ENCODE measurements at regions not wholly inside any gene's neighbourhood (a gene's known extent, or its start where the extent isn't known, plus 50 kb on each side); places are given as distances from the start of the nearest gene placed in this dataset.

DNA sequence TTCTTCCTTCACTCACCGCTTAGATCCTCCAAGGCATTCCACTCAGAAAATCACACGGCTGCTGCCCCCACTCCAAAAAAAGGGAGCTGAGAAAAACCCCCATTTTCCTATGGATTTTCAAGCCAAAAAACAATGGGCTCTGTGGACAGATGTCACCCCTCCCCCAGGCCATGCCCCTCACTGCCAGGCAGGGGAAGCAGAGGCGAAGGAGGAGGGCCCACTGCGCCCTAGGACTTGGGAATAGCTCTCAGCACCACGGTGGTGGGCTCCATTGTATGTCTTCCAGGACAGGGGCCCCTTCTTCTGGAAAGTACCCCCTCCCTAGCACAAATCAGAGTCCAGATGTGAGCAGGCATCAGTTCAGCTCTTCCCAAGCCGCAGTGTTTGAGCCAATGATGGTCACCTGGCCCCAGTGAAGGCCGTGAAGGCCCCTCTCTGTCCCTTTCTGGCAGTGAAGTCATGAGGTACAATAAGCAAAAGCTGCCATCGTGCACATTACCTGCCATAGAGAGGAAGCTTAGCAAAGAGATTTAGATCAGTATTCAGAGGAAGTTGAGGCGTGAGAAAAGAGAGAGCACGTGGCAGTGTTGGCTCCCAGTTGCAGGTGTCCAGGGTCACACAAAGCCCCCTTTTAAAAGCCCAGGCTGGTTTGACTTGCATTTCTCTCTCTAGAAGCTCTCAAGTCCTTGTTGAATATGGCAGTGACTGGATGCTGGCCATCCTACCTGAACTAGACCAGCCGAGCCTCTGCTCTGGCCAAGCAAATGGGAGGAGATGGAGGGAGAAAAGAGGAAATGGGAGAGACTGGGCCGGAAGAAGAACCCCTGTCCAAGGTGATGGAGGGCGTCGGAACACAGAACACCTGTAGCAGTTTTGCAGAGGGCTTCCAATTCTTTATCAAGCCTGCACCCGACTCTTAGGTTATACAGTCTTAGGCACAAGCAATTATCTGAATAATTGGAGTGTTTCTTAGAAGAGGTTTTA lies 149.0 kb downstream of the TOMM20 start:
- Histone ChIP-seq H3K9me2 (ENCODE audit: insufficient read depth) (no peaks in the 10 kb centered on the region), H4K20me1 (ENCODE audit: insufficient read depth) (no peaks in the 10 kb centered on the region), H3K4me3 (replicated peaks in 1 of 2; ENCODE audit: low read depth in 1 of 2, low read length in 2 of 2) (no peak overlapping the region; a peak in 1 of 4 replicates), H3K9ac (ENCODE audit: low read length) (peak overlapping the region; percentile 68; the same call in 1 of the 2 replicates), H3K36me3 (ENCODE audit: control insufficient read depth in 1 of 2, insufficient read depth in 2 of 2, low read length in 2 of 2) (no peaks in the 10 kb centered on the region), H3K9me3 (ENCODE audit: control insufficient read depth in 1 of 2, insufficient read depth in 1 of 2, low read depth in 1 of 2, low read length in 2 of 2) (no peaks in the 10 kb centered on the region), H3K79me2 (ENCODE audit: insufficient read depth, low read length) (no peaks in the 10 kb centered on the region), H3K27ac (ENCODE audit: low read depth, low read length) (no peak overlapping the region), H3K27me3 (ENCODE audit: insufficient read depth, low read length) (no peaks in the 10 kb centered on the region), H3K4me1 (ENCODE audit: control insufficient read depth in 1 of 2, insufficient read depth in 2 of 2, low read length in 2 of 2) (peaks cover 55 to 69% of the 10 kb centered on the region in 2 experiments), H2AFZ (ENCODE audit: low read depth, low read length, poor library complexity, severe bottlenecking) (no peak overlapping the region), H3K4me2 (ENCODE audit: low read length) (peak overlapping the region; percentile 84)
- ATAC-seq: no peak
- POLR2A ChIA-PET: interaction anchor here (1.2 to 1.8 kb wide), 5 partner anchors 18 to 376 kb away, joined by 3 to 8 read pairs (median 5); no protein-coding TSS in a partner anchor
- intact Hi-C loops (cut with micrococcal nuclease): loop anchor here (5.0 kb wide), 1 partner anchor 367 kb away; the partner anchor contains the start of gene IRF2BP2
- DNase-seq (ENCODE audit: low read depth, low spot score): no peak
- RAD21 ChIA-PET (ENCODE audit: low non-redundant PET in 1 of 2, low total read pairs in 2 of 2, uncharacterized antibody in 2 of 2, unreplicated experiment in 2 of 2): no interaction called here
- TF ChIP-seq ZNF274 (IDR thresholded peaks at IDR 0.05; ENCODE audit: low read depth, low read length) (no peak), ELF1 (IDR thresholded peaks at IDR 0.05; ENCODE audit: borderline replicate concordance, low read depth) (no peak)
- CTCF ChIA-PET: no interaction called here
- no TSS peak for BruUV-seq (replicated peaks)

DNA sequence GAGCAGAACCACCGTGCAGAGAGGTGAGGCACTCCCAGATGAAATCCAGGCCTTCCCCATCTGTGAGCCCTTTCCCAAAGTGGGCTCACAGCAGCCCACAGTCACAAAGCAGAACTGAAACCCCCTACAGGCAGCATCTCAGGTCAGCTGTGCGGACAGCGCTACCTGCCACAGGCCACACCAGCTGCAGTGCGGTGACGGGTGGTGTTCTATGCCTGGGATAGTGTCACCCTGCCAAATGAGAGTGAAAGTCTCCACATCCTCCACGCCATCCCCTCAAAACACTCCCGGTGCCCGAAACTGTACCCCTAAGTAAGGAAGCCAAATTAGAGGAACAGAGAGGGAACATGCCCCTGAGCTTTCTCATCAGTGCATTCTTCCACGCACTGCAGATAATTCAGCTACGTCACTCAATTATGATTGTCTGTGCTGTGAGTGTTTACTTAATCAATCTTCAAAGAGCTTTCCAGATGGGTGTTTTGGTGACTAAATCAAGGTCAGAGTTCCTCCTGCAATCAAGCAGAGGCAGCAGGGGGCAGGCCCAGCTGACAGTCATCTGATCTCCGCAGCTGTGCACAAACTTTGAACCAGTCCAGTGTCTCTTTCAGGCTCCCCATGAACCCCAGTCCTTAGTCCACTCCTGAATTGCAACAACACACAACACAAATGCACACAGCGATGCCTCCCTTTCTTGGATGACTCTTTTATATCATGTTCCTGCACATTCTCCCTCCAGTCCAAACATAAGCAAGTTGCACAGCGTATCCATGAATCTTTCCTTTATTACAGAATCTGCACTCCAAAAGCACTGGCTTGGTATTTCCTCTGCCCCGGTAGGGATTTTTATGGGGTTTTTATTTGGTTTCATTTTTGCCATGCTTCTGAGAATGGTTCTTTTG lies 150.0 kb downstream of the TOMM20 start:
- Histone ChIP-seq H3K4me2 (ENCODE audit: low read length) (peak overlapping the region; percentile 64), H3K27me3 (ENCODE audit: insufficient read depth, low read length) (no peaks in the 10 kb centered on the region; the same call in 1 of the 2 replicates), H4K20me1 (ENCODE audit: insufficient read depth) (no peaks in the 10 kb centered on the region), H3K9ac (ENCODE audit: low read length) (peak overlapping the region; percentile 15; the same call in 1 of the 2 replicates), H3K4me3 (replicated peaks in 1 of 2; ENCODE audit: low read depth in 1 of 2, low read length in 2 of 2) (0 out of 4 replicates have a peak overlapping the region, but pooled peaks of 1 of the 2 experiments have one; percentile 0), H3K9me2 (ENCODE audit: insufficient read depth) (no peaks in the 10 kb centered on the region), H3K4me1 (ENCODE audit: control insufficient read depth in 1 of 2, insufficient read depth in 2 of 2, low read length in 2 of 2) (peaks cover 58 to 71% of the 10 kb centered on the region in 2 experiments), H2AFZ (ENCODE audit: low read depth, low read length, poor library complexity, severe bottlenecking) (no peak overlapping the region), H3K79me2 (ENCODE audit: insufficient read depth, low read length) (no peaks in the 10 kb centered on the region), H3K27ac (ENCODE audit: low read depth, low read length) (0 out of 2 replicates have a peak overlapping the region, but pooled peaks have one; percentile 6), H3K9me3 (ENCODE audit: control insufficient read depth in 1 of 2, insufficient read depth in 1 of 2, low read depth in 1 of 2, low read length in 2 of 2) (no peaks in the 10 kb centered on the region), H3K36me3 (ENCODE audit: control insufficient read depth in 1 of 2, insufficient read depth in 2 of 2, low read length in 2 of 2) (no peaks in the 10 kb centered on the region)
- ChIA-PET CTCF (no interaction called here), RAD21 (ENCODE audit: low non-redundant PET in 1 of 2, low total read pairs in 2 of 2, uncharacterized antibody in 2 of 2, unreplicated experiment in 2 of 2) (no interaction called here), POLR2A (no interaction called here)
- peak; percentile 31 for ATAC-seq
- intact Hi-C loops (cut with micrococcal nuclease): no loop called here
- peak; percentile 63 for DNase-seq (ENCODE audit: low read depth, low spot score)
- no peak for TF ChIP-seq SP1 (IDR thresholded peaks at IDR 0.05; ENCODE audit: low read depth)
- peak; percentile 96 for TF ChIP-seq TCF7L2 (IDR thresholded peaks at IDR 0.05; ENCODE audit: borderline replicate concordance, extremely low read depth, insufficient read depth, insufficient read length)
- TF ChIP-seq POLR2AphosphoS5 (IDR thresholded peaks at IDR 0.05; ENCODE audit: low read depth, low read length): peak; percentile 52; the same call in 1 of the 2 replicates
- no TSS peak for BruUV-seq (replicated peaks)
